SK-N-SH (cell line): ENCODE measurements at regions not wholly inside any gene's neighbourhood (a gene's known extent, or its start where the extent isn't known, plus 50 kb on each side); places are given as distances from the start of the nearest gene placed in this dataset.

Experiments
- CTCF ChIA-PET: fragments of 300-600, 350-600 bp; formaldehyde crosslinking; extraction: SDS; loops from one replicate; lab custom pipeline; 2021; lab: Yijun Ruan, JAX
- POLR2A ChIA-PET: fragments of 350-600 bp; sonication (Branson Sonifier 250); formaldehyde crosslinking; extraction: SDS; loops from one replicate; lab custom pipeline; 2020; ENCODE audit warnings: antibody characterized with exemption, inconsistent platforms; lab: Yijun Ruan, JAX
- DNase-seq: peaks from one replicate; pipeline ENCODE4 v3.0.0; 2012
- H2AFZ ChIP-seq: fragments of 200-600 bp; sonication (generic); 2 replicates; pipeline ENCODE4 v1.8.1; 2016; ENCODE audit warnings: antibody characterized with exemption, mild to moderate bottlenecking, low read depth
- H3F3A ChIP-seq: fragments of 200-600 bp; sonication (generic); replicated peaks from 2 replicates; pipeline ENCODE3; 2016; ENCODE audit warnings: antibody characterized with exemption, mild to moderate bottlenecking; ENCODE audit not compliant: insufficient read depth
- H3K27ac ChIP-seq, 2 experiments: fragments of 200-500 bp in 1 of 2; fragments of 200-600 bp in 1 of 2; sonication (Bioruptor generic) in 1 of 2; sonication (generic), shearing (Covaris generic) in 1 of 2; 2 replicates each; pipeline versions ENCODE4 v1.5.1 to v1.6.1; 2014 to 2016; ENCODE audit warnings: low read depth in 2 of 2, inconsistent platforms in 1 of 2, low read length in 1 of 2, mild to moderate bottlenecking in 1 of 2, mixed read lengths in 1 of 2
- H3K27me3 ChIP-seq: fragments of 200-600 bp; sonication (generic), shearing (Covaris generic); 2 replicates; pipeline ENCODE4 v1.6.1; 2016; ENCODE audit warnings: mixed run types; ENCODE audit not compliant: insufficient read depth
- H3K36me3 ChIP-seq, 2 experiments: fragments of 200-500 bp in 1 of 2; fragments of 200-600 bp in 1 of 2; sonication (Bioruptor generic) in 1 of 2; sonication (generic) in 1 of 2; replicated peaks in 1 of 2; 2 replicates each; pipeline versions ENCODE3 to v1.5.1; 2014 to 2016; ENCODE audit warnings: low read length in 1 of 2, mild to moderate bottlenecking in 1 of 2; ENCODE audit not compliant: insufficient read depth in 2 of 2, control insufficient read depth in 1 of 2
- H3K4me1 ChIP-seq, 2 experiments: fragments of 200-500 bp in 1 of 2; fragments of 200-600 bp in 1 of 2; sonication (Bioruptor generic) in 1 of 2; sonication (generic), shearing (Covaris generic) in 1 of 2; 2 replicates each; pipeline versions ENCODE4 v1.5.1 to v1.6.1; 2014 to 2016; ENCODE audit warnings: low read depth in 1 of 2, low read length in 1 of 2, mixed run types in 1 of 2; ENCODE audit not compliant: insufficient read depth in 2 of 2, control insufficient read depth in 1 of 2
- H3K4me2 ChIP-seq: fragments of 200-600 bp; sonication (generic), shearing (Covaris generic); 2 replicates; pipeline ENCODE4 v1.6.1; 2017; ENCODE audit warnings: mixed run types
- H3K4me3 ChIP-seq, 2 experiments: fragments of 200-500 bp in 1 of 2; fragments of 200-600 bp in 1 of 2; sonication (Bioruptor generic) in 1 of 2; sonication (generic), shearing (Covaris generic) in 1 of 2; 2 replicates each; pipeline versions ENCODE4 v1.5.1 to v1.8.1; 2014 to 2016; ENCODE audit warnings: low read depth in 2 of 2, inconsistent platforms in 1 of 2, low read length in 1 of 2, mild to moderate bottlenecking in 1 of 2, mixed read lengths in 1 of 2, moderate library complexity in 1 of 2
- H3K79me2 ChIP-seq: fragments of 200-600 bp; sonication (generic); 2 replicates; pipeline ENCODE4 v1.8.1; 2017; ENCODE audit warnings: mild to moderate bottlenecking; ENCODE audit not compliant: insufficient read depth
- H3K9ac ChIP-seq: fragments of 200-600 bp; sonication (generic); 2 replicates; pipeline ENCODE4 v1.6.1; 2017; ENCODE audit warnings: mixed run types
- H3K9me2 ChIP-seq: fragments of 200-600 bp; sonication (generic); 2 replicates; pipeline ENCODE4 v1.6.1; 2017; ENCODE audit warnings: mixed run types
- H3K9me3 ChIP-seq: fragments of 200-600 bp; sonication (generic); 2 replicates; pipeline ENCODE4 v1.6.1; 2017; ENCODE audit warnings: mixed run types, mild to moderate bottlenecking, moderate library complexity
- H4K20me1 ChIP-seq: fragments of 200-600 bp; sonication (generic); 2 replicates; pipeline ENCODE4 v1.6.1; 2017; ENCODE audit warnings: mild to moderate bottlenecking, mixed run types; ENCODE audit not compliant: insufficient read depth
- ELF1 ChIP-seq: IDR thresholded peaks from 2 replicates; pipeline ENCODE4 v1.4.0; 2012
- EP300 ChIP-seq, 2 experiments: IDR thresholded peaks; 2 replicates each; pipeline versions ENCODE4 v1.4.0 to v1.6.1; 2012; ENCODE audit warnings: borderline replicate concordance in 1 of 2, low read depth in 1 of 2, low read length in 1 of 2
- EZH2phosphoT487 ChIP-seq: fragments of 200-600 bp; sonication (generic); IDR thresholded peaks from 2 replicates; pipeline ENCODE4 v1.6.1; 2017; ENCODE audit warnings: low read depth, mixed run types, mild to moderate bottlenecking, antibody characterized with exemption, moderate library complexity, borderline replicate concordance
- FOSL2 ChIP-seq: IDR thresholded peaks from 2 replicates; pipeline ENCODE4 v1.4.0; 2012; ENCODE audit warnings: low read depth, mild to moderate bottlenecking, moderate library complexity, borderline replicate concordance
- FOXM1 ChIP-seq: IDR thresholded peaks from 2 replicates; pipeline ENCODE4 v1.4.0; 2012; ENCODE audit warnings: low read depth, mild to moderate bottlenecking
- GABPA ChIP-seq: IDR thresholded peaks from 2 replicates; pipeline ENCODE4 v1.4.0; 2012; ENCODE audit warnings: low read depth, mild to moderate bottlenecking
- GATA2 ChIP-seq: sonication (generic); formaldehyde crosslinking; IDR thresholded peaks from 2 replicates; pipeline ENCODE4 v1.5.0; 2020; ENCODE audit warnings: mild to moderate bottlenecking, missing genetic modification reagents
- IRF3 ChIP-seq: fragments of 150-350 bp; IDR thresholded peaks from 2 replicates; pipeline ENCODE4 v1.6.1; 2016; ENCODE audit warnings: mild to moderate bottlenecking, low read depth, low read length
- JUND ChIP-seq: IDR thresholded peaks from 2 replicates; pipeline ENCODE4 v1.4.0; 2012
- MAX ChIP-seq: IDR thresholded peaks from 2 replicates; pipeline ENCODE4 v1.4.0; 2012; ENCODE audit warnings: low read depth
- MEF2A ChIP-seq: IDR thresholded peaks from 2 replicates; pipeline ENCODE4 v1.4.0; 2012; ENCODE audit warnings: low read depth, borderline replicate concordance
- MXI1 ChIP-seq: IDR thresholded peaks from 2 replicates; pipeline ENCODE4 v1.6.1; 2012; ENCODE audit warnings: mild to moderate bottlenecking, low read depth, low read length, improper control_type of control experiment
- NFIC ChIP-seq: IDR thresholded peaks from 2 replicates; pipeline ENCODE4 v1.4.0; 2012; ENCODE audit warnings: borderline replicate concordance
- NRF1 ChIP-seq: IDR thresholded peaks from 2 replicates; pipeline ENCODE4 v1.6.1; 2012; ENCODE audit warnings: low read depth, mild to moderate bottlenecking, low read length
- PBX3 ChIP-seq: IDR thresholded peaks from 2 replicates; pipeline ENCODE4; 2012
- POLR2AphosphoS5 ChIP-seq: IDR thresholded peaks from 2 replicates; pipeline ENCODE4 v1.6.1; 2012; ENCODE audit warnings: low read depth, low read length
- RAD21 ChIP-seq: IDR thresholded peaks from 2 replicates; pipeline ENCODE4 v1.6.1; 2012; ENCODE audit warnings: mild to moderate bottlenecking, low read length
- RCOR1 ChIP-seq: fragments of 150-350 bp; IDR thresholded peaks from 2 replicates; pipeline ENCODE4 v1.6.1; 2017; ENCODE audit warnings: antibody characterized with exemption, low read length
- TAF1 ChIP-seq: IDR thresholded peaks from 2 replicates; pipeline ENCODE4 v1.6.1; 2012; ENCODE audit warnings: low read depth, mild to moderate bottlenecking, low read length, moderate library complexity, borderline replicate concordance
- TCF12 ChIP-seq: IDR thresholded peaks from 2 replicates; pipeline ENCODE4 v1.4.0; 2012
- TEAD4 ChIP-seq: IDR thresholded peaks from 2 replicates; pipeline ENCODE4 v1.4.0; 2012; ENCODE audit warnings: mild to moderate bottlenecking, borderline replicate concordance; ENCODE audit not compliant: insufficient read depth
- WGBS: methylation state at CpG from one replicate; pipeline ENCODE4 v1.1.6; 2017; ENCODE audit warnings: low lambda C conversion rate; 5-methylcytosine and 5-hydroxymethylcytosine counted together
- TF ChIP-seq, protein P1 (sequence below): fragments of 200-600 bp; sonication (generic); IDR thresholded peaks from 2 replicates; pipeline ENCODE4 v1.6.1; 2017; ENCODE audit warnings: antibody characterized with exemption, mild to moderate bottlenecking, moderate library complexity
- TF ChIP-seq, protein P2 (sequence below): IDR thresholded peaks from 2 replicates; pipeline ENCODE4 v1.4.0; 2012; ENCODE audit warnings: low read depth, borderline replicate concordance

GRCh38 chr6:13866301-13866700, 51.9 kb upstream of the MCUR1 start:
- no peaks in the 10 kb centered on the region for H3K4me1 ChIP-seq
- ChIA-PET CTCF (no interaction called here), POLR2A (no interaction called here)
- H3K4me2 ChIP-seq, result no peak overlapping the region
- TF ChIP-seq GATA2, result no peak
- TF ChIP-seq MEF2A, result no peak
- no peak for TF ChIP-seq FOSL2
- no peak for TF ChIP-seq TAF1
- no peak for TF ChIP-seq EP300 (IDR thresholded peaks at IDR 0.05; ENCODE audit: borderline replicate concordance in 1 of 2, low read depth in 1 of 2, low read length in 1 of 2)
- TF ChIP-seq ELF1, result no peak
- no peak for TF ChIP-seq POLR2AphosphoS5
- no peak for TF ChIP-seq TEAD4
- TF ChIP-seq RAD21, result no peak
- TF ChIP-seq MAX, result no peak
- no peak for TF ChIP-seq PBX3
- no peaks in the 10 kb centered on the region for H3K27me3 ChIP-seq
- H2AFZ ChIP-seq, result no peak overlapping the region
- no peak overlapping the region for H3K9ac ChIP-seq
- H4K20me1 ChIP-seq, result no peaks in the 10 kb centered on the region
- no peaks in the 10 kb centered on the region for H3K36me3 ChIP-seq
- H3F3A ChIP-seq, result no peaks in the 10 kb centered on the region
- H3K79me2 ChIP-seq, result no peaks in the 10 kb centered on the region
- H3K9me2 ChIP-seq, result no peaks in the 10 kb centered on the region
- H3K4me3 ChIP-seq, result no peak overlapping the region
- no peak overlapping the region for H3K27ac ChIP-seq
- 80% methylated on average over 3 of the region's 3 CpGs for WGBS
- DNase-seq, result no peak
- no peaks in the 10 kb centered on the region for H3K9me3 ChIP-seq

DNA sequence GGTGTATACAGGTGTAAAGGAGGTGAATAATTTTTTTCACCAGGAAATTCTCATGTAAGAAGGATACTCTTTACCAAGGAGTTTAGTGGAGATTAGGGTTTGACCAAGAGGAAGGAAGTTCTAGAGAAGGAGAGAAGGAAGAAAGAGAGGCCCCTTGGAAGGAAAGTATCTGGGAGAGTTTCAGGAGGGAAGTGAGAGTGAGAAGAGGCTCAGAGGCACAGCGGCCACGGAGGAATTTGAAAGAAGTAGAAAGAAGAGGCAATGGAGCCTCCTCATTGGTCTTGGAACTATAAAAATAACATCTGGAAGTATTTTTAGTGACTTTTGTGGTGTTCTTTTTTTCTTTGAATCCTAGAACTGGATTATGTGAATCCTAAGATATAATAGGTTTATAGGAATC, 50.8 kb upstream of the MCUR1 start:
- H3K9me3 ChIP-seq, result no peaks in the 10 kb centered on the region
- H3K27me3 ChIP-seq, result no peaks in the 10 kb centered on the region
- H3K4me2 ChIP-seq, result no peak overlapping the region
- H3K36me3 ChIP-seq, result no peaks in the 10 kb centered on the region
- no peaks in the 10 kb centered on the region for H3K9me2 ChIP-seq
- no peak for DNase-seq
- no peaks in the 10 kb centered on the region for H3K79me2 ChIP-seq
- no peaks in the 10 kb centered on the region for H4K20me1 ChIP-seq
- POLR2A ChIA-PET, result no interaction called here
- WGBS, result 90% methylated on average over 2 of the region's 2 CpGs
- no peak overlapping the region for H3K9ac ChIP-seq
- no peak overlapping the region for H3K4me3 ChIP-seq
- no peak overlapping the region for H3K27ac ChIP-seq
- H2AFZ ChIP-seq, result no peak overlapping the region
- CTCF ChIA-PET, result no interaction called here
- H3K4me1 ChIP-seq, result no peaks in the 10 kb centered on the region
- no peaks in the 10 kb centered on the region for H3F3A ChIP-seq
- TF ChIP-seq EP300 (IDR thresholded peaks at IDR 0.05; ENCODE audit: borderline replicate concordance in 1 of 2, low read depth in 1 of 2, low read length in 1 of 2) (no peak), JUND (no peak), PBX3 (no peak), MXI1 (no peak), POLR2AphosphoS5 (no peak), NRF1 (no peak), NFIC (no peak), FOXM1 (no peak), RCOR1 (no peak), GATA2 (no peak), IRF3 (no peak), FOSL2 (no peak), GABPA (no peak), TCF12 (no peak), EZH2phosphoT487 (no peak)
- TF ChIP-seq, protein P1, sequence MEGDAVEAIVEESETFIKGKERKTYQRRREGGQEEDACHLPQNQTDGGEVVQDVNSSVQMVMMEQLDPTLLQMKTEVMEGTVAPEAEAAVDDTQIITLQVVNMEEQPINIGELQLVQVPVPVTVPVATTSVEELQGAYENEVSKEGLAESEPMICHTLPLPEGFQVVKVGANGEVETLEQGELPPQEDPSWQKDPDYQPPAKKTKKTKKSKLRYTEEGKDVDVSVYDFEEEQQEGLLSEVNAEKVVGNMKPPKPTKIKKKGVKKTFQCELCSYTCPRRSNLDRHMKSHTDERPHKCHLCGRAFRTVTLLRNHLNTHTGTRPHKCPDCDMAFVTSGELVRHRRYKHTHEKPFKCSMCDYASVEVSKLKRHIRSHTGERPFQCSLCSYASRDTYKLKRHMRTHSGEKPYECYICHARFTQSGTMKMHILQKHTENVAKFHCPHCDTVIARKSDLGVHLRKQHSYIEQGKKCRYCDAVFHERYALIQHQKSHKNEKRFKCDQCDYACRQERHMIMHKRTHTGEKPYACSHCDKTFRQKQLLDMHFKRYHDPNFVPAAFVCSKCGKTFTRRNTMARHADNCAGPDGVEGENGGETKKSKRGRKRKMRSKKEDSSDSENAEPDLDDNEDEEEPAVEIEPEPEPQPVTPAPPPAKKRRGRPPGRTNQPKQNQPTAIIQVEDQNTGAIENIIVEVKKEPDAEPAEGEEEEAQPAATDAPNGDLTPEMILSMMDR, result no peak
- TF ChIP-seq, protein P2, sequence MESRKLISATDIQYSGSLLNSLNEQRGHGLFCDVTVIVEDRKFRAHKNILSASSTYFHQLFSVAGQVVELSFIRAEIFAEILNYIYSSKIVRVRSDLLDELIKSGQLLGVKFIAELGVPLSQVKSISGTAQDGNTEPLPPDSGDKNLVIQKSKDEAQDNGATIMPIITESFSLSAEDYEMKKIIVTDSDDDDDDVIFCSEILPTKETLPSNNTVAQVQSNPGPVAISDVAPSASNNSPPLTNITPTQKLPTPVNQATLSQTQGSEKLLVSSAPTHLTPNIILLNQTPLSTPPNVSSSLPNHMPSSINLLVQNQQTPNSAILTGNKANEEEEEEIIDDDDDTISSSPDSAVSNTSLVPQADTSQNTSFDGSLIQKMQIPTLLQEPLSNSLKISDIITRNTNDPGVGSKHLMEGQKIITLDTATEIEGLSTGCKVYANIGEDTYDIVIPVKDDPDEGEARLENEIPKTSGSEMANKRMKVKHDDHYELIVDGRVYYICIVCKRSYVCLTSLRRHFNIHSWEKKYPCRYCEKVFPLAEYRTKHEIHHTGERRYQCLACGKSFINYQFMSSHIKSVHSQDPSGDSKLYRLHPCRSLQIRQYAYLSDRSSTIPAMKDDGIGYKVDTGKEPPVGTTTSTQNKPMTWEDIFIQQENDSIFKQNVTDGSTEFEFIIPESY, result no peak
